GM12878 (cell line): ENCODE measurements at regions not wholly inside any gene's neighbourhood (a gene's known extent, or its start where the extent isn't known, plus 50 kb on each side); places are given as distances from the start of the nearest gene placed in this dataset.

Source experiments
- ATAC-seq: fragments of 200-7000 bp; cut with Tn5 transposase; 3 replicates; pipeline ENCODE4 v1.9.1; 2020; ENCODE audit warnings: mild to moderate bottlenecking, moderate library complexity
- BruUV-seq: library from RNA; stranded (reverse); fragments of 400-500 nt; replicated peaks from 2 replicates; lab custom pipeline; 2021; lab: Mats Ljungman, UMichigan
- CTCF ChIA-PET: fragments of 300-600 bp; sonication (Branson Sonifier 250); formaldehyde crosslinking; extraction: SDS; loops from one replicate; lab custom pipeline; 2021; ENCODE audit warnings: inconsistent platforms; lab: Yijun Ruan, JAX
- POLR2A ChIA-PET: fragments of 350-600 bp; formaldehyde crosslinking; extraction: SDS; loops from one replicate; lab custom pipeline; 2021; ENCODE audit warnings: inconsistent platforms; lab: Charles Lee
- RAD21 ChIA-PET: fragments of 300-600 bp; sonication (Branson Sonifier 250); formaldehyde crosslinking; loops from one replicate; lab custom pipeline; 2023; ENCODE audit warnings: antibody characterized with exemption; ENCODE audit not compliant: unreplicated experiment; lab: Charles Lee
- SMC1A ChIA-PET: fragments of 300-600 bp; sonication (Branson Sonifier 250); formaldehyde crosslinking; loops from one replicate; lab custom pipeline; 2023; ENCODE audit not compliant: unreplicated experiment, uncharacterized antibody; lab: Charles Lee
- DNase-seq: peaks from one replicate; pipeline ENCODE4 v3.0.0-alpha.2; 2011; ENCODE audit warnings: low read depth, low spot score
- FAIRE-seq: peaks from 3 replicates; lab custom pipeline; 2011; peaks lifted over from hg19 to GRCh38; lab: Jason Lieb, UNC
- H2AFZ ChIP-seq: 2 replicates; pipeline ENCODE4 v1.6.0; 2011; ENCODE audit warnings: low read depth, low read length, control low read depth; ENCODE audit not compliant: control insufficient read depth
- H3K27ac ChIP-seq: 2 replicates; pipeline ENCODE4 v1.5.1; 2011; ENCODE audit warnings: control low read depth; ENCODE audit not compliant: control insufficient read depth, insufficient read depth
- H3K27me3 ChIP-seq, 2 experiments: replicated peaks in 1 of 2; 2 replicates each; pipeline versions ENCODE4 v1.6.0 to v1.6.1; 2011; ENCODE audit warnings: low read length in 1 of 2; ENCODE audit not compliant: control insufficient read depth in 2 of 2, insufficient read depth in 2 of 2
- H3K36me3 ChIP-seq, 2 experiments: 2 replicates each; pipeline ENCODE4 v1.5.1; 2011; ENCODE audit warnings: low read length in 1 of 2; ENCODE audit not compliant: control insufficient read depth in 2 of 2, insufficient read depth in 2 of 2
- H3K4me1 ChIP-seq: 2 replicates; pipeline ENCODE4 v1.6.1; 2011; ENCODE audit warnings: mild to moderate bottlenecking, low read length, moderate library complexity, mixed read lengths; ENCODE audit not compliant: control insufficient read depth, insufficient read depth
- H3K4me2 ChIP-seq: 2 replicates; pipeline ENCODE4 v1.6.0; 2011; ENCODE audit warnings: control low read depth; ENCODE audit not compliant: control insufficient read depth, insufficient read depth
- H3K4me3 ChIP-seq: fragments of 200-600 bp; sonication (generic); 2 replicates; pipeline ENCODE4 v1.5.1; 2016
- H3K79me2 ChIP-seq: 2 replicates; pipeline ENCODE4 v1.6.0; 2011; ENCODE audit warnings: low read length; ENCODE audit not compliant: control insufficient read depth, insufficient read depth
- H3K9ac ChIP-seq: 2 replicates; pipeline ENCODE4 v1.8.0; 2011; ENCODE audit warnings: low read length, control low read depth, mixed read lengths; ENCODE audit not compliant: control insufficient read depth, insufficient read depth
- H3K9me3 ChIP-seq: replicated peaks from 3 replicates; pipeline ENCODE4 v1.5.1; 2011; ENCODE audit warnings: mild to moderate bottlenecking, low read length; ENCODE audit not compliant: control insufficient read depth, insufficient read depth
- H4K20me1 ChIP-seq: 2 replicates; pipeline ENCODE4 v1.6.0; 2011; ENCODE audit not compliant: control insufficient read depth, insufficient read depth
- CREB1 ChIP-seq: IDR thresholded peaks from 2 replicates; pipeline ENCODE4 v1.6.1; 2012; ENCODE audit warnings: low read depth, mild to moderate bottlenecking, inconsistent platforms
- CREM ChIP-seq: IDR thresholded peaks from 2 replicates; pipeline ENCODE4 v1.6.1; 2014; ENCODE audit warnings: antibody characterized with exemption, low read depth
- ESRRA ChIP-seq: IDR thresholded peaks from 2 replicates; pipeline ENCODE4 v1.6.1; 2012; ENCODE audit warnings: mild to moderate bottlenecking, low read length, improper control_type of control experiment
- HDAC6 ChIP-seq: fragments of 200-600 bp; sonication (generic); IDR thresholded peaks from one replicate; pipeline ENCODE4 v1.8.0; 2017; ENCODE audit warnings: antibody characterized with exemption; ENCODE audit not compliant: unreplicated experiment
- IRF4 ChIP-seq: IDR thresholded peaks from 2 replicates; pipeline ENCODE4 v1.6.1; 2011; ENCODE audit warnings: low read depth, low read length
- NRF1 ChIP-seq: conservative IDR thresholded peaks from 2 replicates; pipeline ENCODE4 v1.6.1; 2011; ENCODE audit warnings: mild to moderate bottlenecking, low read depth, low read length, improper control_type of control experiment
- RUNX3 ChIP-seq: IDR thresholded peaks from 2 replicates; pipeline ENCODE4 v1.6.1; 2012; ENCODE audit warnings: low read length, inconsistent platforms
- SUPT20H ChIP-seq: IDR thresholded peaks from 2 replicates; pipeline ENCODE4 v1.6.1; 2011; ENCODE audit warnings: low read depth, mild to moderate bottlenecking, low read length, moderate library complexity, borderline replicate concordance; ENCODE audit not compliant: control insufficient read depth
- TCF7 ChIP-seq: IDR thresholded peaks from 2 replicates; pipeline ENCODE4 v1.6.1; 2014; ENCODE audit warnings: antibody characterized with exemption, borderline replicate concordance
- WRNIP1 ChIP-seq: IDR thresholded peaks from 2 replicates; pipeline ENCODE4 v1.6.1; 2011; ENCODE audit warnings: low read depth, low read length, improper control_type of control experiment, borderline replicate concordance
- YBX1 ChIP-seq: fragments of 450-650 bp; IDR thresholded peaks from 2 replicates; pipeline ENCODE4 v1.6.1; 2016; ENCODE audit warnings: antibody characterized with exemption
- ZNF207 ChIP-seq: fragments of 450-650 bp; IDR thresholded peaks from 2 replicates; pipeline ENCODE4 v1.6.1; 2014; ENCODE audit warnings: antibody characterized with exemption, mild to moderate bottlenecking, borderline replicate concordance
- WGBS: methylation state at CpG from one replicate; pipeline ENCODE4 v1.1.6; 2016; ENCODE audit warnings: low lambda C conversion rate; ENCODE audit not compliant: insufficient replicate concordance, insufficient coverage; ENCODE audit errors: missing lambda C conversion rate; 5-methylcytosine and 5-hydroxymethylcytosine counted together
- in situ Hi-C: fragments of 300-500 bp; cut with MboI; formaldehyde crosslinking; loops from 9 replicates; pipeline ENCODE4 v1.14.3; 2018; ENCODE audit warnings: mixed read lengths
- intact Hi-C: fragments of 100-400 bp; cut with micrococcal nuclease; formaldehyde crosslinking; loops from one replicate; pipeline ENCODE4 v1.14.2; 2022; ENCODE audit not compliant: unreplicated experiment
- TF ChIP-seq, protein P1 (sequence below): IDR thresholded peaks from 2 replicates; pipeline ENCODE4 v1.6.1; 2012; ENCODE audit warnings: low read depth, low read length, improper control_type of control experiment
- TF ChIP-seq, protein P2 (sequence below): IDR thresholded peaks from 2 replicates; pipeline ENCODE4 v1.6.1; 2011; ENCODE audit warnings: borderline replicate concordance, low read depth, mild to moderate bottlenecking, moderate library complexity, low read length; ENCODE audit not compliant: insufficient read depth, poor library complexity, severe bottlenecking
- TF ChIP-seq, protein P3 (sequence below): fragments of 450-650 bp; formaldehyde crosslinking; IDR thresholded peaks from 2 replicates; pipeline ENCODE4 v1.5.0; 2022; ENCODE audit warnings: mild to moderate bottlenecking, missing genetic modification characterization
- TF ChIP-seq, protein P4 (sequence below): fragments of 150-350 bp; IDR thresholded peaks from 2 replicates; pipeline ENCODE4 v1.6.1; 2016; ENCODE audit warnings: low read depth, low read length
- TF ChIP-seq, protein P5 (sequence below): IDR thresholded peaks from 2 replicates; pipeline ENCODE4 v1.6.1; 2012; ENCODE audit warnings: low read depth, low read length, improper control_type of control experiment

DNA sequence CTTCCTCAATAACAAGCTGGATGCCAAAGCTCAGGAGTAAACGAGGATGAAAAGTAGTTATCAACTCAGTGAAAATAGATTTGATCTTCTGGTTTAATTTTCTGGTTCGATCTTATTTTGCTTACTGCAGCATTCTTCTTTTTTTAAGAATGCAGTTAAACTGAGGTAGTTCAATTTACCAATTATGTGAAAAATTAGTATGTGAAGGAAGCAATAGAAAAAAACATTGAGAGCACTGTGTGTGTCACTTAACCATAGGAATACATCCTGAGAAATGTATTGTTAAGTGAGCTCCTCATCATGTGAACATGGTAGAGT is 111.4 kb upstream of the TSPAN8 start:
- TF ChIP-seq TCF7 (no peak), RUNX3 (no peak), CREM (no peak), ESRRA (no peak), IRF4 (no peak), SUPT20H (no peak), CREB1 (no peak), ZNF207 (no peak), NRF1 (no peak), WRNIP1 (no peak), HDAC6 (no peak), YBX1 (no peak)
- TF ChIP-seq, protein P1, sequence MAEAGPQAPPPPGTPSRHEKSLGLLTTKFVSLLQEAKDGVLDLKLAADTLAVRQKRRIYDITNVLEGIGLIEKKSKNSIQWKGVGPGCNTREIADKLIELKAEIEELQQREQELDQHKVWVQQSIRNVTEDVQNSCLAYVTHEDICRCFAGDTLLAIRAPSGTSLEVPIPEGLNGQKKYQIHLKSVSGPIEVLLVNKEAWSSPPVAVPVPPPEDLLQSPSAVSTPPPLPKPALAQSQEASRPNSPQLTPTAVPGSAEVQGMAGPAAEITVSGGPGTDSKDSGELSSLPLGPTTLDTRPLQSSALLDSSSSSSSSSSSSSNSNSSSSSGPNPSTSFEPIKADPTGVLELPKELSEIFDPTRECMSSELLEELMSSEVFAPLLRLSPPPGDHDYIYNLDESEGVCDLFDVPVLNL: no peak
- TF ChIP-seq, protein P2, sequence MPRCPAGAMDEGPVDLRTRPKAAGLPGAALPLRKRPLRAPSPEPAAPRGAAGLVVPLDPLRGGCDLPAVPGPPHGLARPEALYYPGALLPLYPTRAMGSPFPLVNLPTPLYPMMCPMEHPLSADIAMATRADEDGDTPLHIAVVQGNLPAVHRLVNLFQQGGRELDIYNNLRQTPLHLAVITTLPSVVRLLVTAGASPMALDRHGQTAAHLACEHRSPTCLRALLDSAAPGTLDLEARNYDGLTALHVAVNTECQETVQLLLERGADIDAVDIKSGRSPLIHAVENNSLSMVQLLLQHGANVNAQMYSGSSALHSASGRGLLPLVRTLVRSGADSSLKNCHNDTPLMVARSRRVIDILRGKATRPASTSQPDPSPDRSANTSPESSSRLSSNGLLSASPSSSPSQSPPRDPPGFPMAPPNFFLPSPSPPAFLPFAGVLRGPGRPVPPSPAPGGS: no peak
- TF ChIP-seq, protein P3, sequence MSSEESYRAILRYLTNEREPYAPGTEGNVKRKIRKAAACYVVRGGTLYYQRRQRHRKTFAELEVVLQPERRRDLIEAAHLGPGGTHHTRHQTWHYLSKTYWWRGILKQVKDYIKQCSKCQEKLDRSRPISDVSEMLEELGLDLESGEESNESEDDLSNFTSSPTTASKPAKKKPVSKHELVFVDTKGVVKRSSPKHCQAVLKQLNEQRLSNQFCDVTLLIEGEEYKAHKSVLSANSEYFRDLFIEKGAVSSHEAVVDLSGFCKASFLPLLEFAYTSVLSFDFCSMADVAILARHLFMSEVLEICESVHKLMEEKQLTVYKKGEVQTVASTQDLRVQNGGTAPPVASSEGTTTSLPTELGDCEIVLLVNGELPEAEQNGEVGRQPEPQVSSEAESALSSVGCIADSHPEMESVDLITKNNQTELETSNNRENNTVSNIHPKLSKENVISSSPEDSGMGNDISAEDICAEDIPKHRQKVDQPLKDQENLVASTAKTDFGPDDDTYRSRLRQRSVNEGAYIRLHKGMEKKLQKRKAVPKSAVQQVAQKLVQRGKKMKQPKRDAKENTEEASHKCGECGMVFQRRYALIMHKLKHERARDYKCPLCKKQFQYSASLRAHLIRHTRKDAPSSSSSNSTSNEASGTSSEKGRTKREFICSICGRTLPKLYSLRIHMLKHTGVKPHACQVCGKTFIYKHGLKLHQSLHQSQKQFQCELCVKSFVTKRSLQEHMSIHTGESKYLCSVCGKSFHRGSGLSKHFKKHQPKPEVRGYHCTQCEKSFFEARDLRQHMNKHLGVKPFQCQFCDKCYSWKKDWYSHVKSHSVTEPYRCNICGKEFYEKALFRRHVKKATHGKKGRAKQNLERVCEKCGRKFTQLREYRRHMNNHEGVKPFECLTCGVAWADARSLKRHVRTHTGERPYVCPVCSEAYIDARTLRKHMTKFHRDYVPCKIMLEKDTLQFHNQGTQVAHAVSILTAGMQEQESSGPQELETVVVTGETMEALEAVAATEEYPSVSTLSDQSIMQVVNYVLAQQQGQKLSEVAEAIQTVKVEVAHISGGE (CRISPR knock-in tag): no peak
- TF ChIP-seq, protein P4, sequence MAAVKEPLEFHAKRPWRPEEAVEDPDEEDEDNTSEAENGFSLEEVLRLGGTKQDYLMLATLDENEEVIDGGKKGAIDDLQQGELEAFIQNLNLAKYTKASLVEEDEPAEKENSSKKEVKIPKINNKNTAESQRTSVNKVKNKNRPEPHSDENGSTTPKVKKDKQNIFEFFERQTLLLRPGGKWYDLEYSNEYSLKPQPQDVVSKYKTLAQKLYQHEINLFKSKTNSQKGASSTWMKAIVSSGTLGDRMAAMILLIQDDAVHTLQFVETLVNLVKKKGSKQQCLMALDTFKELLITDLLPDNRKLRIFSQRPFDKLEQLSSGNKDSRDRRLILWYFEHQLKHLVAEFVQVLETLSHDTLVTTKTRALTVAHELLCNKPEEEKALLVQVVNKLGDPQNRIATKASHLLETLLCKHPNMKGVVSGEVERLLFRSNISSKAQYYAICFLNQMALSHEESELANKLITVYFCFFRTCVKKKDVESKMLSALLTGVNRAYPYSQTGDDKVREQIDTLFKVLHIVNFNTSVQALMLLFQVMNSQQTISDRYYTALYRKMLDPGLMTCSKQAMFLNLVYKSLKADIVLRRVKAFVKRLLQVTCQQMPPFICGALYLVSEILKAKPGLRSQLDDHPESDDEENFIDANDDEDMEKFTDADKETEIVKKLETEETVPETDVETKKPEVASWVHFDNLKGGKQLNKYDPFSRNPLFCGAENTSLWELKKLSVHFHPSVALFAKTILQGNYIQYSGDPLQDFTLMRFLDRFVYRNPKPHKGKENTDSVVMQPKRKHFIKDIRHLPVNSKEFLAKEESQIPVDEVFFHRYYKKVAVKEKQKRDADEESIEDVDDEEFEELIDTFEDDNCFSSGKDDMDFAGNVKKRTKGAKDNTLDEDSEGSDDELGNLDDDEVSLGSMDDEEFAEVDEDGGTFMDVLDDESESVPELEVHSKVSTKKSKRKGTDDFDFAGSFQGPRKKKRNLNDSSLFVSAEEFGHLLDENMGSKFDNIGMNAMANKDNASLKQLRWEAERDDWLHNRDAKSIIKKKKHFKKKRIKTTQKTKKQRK: no peak
- TF ChIP-seq, protein P5, sequence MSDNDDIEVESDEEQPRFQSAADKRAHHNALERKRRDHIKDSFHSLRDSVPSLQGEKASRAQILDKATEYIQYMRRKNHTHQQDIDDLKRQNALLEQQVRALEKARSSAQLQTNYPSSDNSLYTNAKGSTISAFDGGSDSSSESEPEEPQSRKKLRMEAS: no peak
- DNase-seq: no peak
- no peaks in the 10 kb centered on the region for H3K4me1 ChIP-seq
- H3K27ac ChIP-seq: no peak overlapping the region
- no peaks in the 10 kb centered on the region for H4K20me1 ChIP-seq
- H3K4me3 ChIP-seq: no peak overlapping the region
- H3K9me3 ChIP-seq: no peaks in the 10 kb centered on the region
- no peaks in the 10 kb centered on the region for H3K79me2 ChIP-seq
- intact Hi-C loops (no loop called here), in situ Hi-C loops (no loop called here)
- RAD21 ChIA-PET: no interaction called here
- no peak overlapping the region for H3K4me2 ChIP-seq
- H3K36me3 ChIP-seq: no peaks in the 10 kb centered on the region
- no TSS peak for BruUV-seq
- H2AFZ ChIP-seq: no peak overlapping the region
- no peaks in the 10 kb centered on the region for H3K27me3 ChIP-seq
- 0% methylated on average over 2 of the region's 2 CpGs for WGBS
- no peak for FAIRE-seq
- CTCF ChIA-PET: no interaction called here
- POLR2A ChIA-PET: no interaction called here
- ATAC-seq: no peak
- H3K9ac ChIP-seq: no peak overlapping the region
- SMC1A ChIA-PET: no interaction called here
